HG03097 (cell line): ENCODE measurements at regions not wholly inside any gene's neighbourhood (a gene's known extent, or its start where the extent isn't known, plus 50 kb on each side); places are given as distances from the start of the nearest gene placed in this dataset.
A peak's percentile ranks its signal among the peaks of the same experiment; 100 is the strongest.

Experiments
- ATAC-seq: cut with Tn5 transposase; IDR thresholded peaks from one replicate; pipeline ENCODE4 v1.9.1; 2021; ENCODE audit not compliant: unreplicated experiment, low FRiP score

DNA sequence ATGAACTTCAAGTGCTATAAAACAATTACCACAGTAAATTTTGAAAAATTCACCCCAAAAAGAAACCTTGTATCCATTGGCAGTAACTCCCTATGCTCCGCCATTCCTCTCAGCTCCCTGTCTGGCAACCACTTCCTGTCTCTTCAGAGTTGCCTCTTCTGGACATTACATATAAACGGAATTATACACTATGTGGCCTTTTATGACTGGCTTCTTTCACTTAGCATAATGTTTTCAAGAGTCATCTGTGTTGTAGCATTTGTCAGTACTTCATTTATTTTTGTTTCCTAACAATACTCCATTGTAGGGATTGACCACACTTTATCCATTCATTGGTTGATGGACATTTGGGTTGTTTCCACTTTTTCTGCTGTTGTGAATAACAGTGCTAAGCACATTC is 50.1 kb downstream of the CEP43 start:
- ATAC-seq: no peak

DNA sequence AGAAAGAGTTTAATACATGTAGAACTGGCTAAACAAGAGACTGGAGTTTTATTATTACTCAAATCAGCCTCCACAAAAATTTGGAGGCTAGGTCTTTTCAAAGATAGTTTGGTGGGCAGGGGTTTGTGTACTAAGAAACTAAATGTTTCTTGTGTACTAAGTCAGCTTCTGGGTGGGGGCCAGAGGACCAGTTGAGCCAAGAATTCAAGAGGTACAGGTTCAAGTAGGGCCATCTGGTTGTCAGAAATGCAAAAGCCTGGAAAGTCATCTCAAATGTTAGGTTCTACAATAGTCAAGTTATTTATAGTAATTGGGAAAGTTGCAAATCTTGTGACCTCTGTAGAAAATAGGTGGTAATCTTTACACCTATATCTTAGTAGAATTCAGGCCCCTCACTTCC is 51.7 kb downstream of the CEP43 start:
- no peak for ATAC-seq

DNA sequence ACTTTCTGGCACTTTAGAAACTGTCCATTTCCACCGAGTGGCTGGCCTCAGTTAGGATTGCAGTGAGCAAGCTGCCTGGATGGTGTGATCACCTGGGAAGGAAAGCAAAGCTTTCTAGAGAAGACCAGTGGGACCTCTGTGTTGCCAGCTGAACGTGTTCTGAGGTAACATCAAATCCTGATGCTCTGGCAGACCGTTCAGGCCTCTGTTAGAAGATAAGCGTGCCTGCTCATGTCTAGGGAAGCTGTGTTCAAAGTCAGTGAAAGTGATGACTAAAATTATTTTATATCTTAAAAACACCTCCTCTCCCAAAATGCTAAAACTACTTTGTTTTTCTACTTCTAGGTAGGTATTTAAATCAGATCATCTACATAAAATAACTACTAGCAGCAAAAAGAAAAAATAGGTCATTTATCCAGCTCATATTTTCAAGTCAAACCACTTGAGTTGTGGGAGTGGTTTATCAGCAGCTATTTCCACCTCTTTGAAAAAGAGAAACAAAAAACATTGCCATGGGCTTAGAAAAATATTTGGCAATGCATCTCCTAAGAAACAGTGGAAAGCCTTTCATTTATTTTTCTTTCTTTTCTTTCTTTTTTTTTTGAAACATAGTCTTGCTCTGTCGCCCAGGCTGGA is 54.8 kb downstream of the CEP43 start:
- no peak for ATAC-seq

DNA sequence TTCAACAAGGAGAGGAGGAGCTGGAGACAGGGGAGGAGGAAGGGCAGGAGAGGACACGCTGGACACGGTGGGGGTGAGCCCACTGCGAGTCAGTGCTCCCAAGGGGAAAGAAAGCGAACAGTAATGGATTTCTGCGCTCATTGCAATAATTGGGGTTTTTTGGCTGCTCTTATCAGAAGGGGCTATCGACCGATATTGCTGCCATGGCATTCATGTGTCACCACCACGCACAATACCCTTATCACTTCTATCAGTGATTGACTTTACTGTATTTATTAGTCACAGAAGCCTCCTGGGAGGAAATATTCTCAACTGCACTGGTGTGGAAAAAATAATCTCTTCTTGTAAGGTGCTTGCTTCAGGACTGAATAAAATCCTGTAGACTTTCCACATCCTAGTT is 55.8 kb downstream of the CEP43 start:
- ATAC-seq: no peak

DNA sequence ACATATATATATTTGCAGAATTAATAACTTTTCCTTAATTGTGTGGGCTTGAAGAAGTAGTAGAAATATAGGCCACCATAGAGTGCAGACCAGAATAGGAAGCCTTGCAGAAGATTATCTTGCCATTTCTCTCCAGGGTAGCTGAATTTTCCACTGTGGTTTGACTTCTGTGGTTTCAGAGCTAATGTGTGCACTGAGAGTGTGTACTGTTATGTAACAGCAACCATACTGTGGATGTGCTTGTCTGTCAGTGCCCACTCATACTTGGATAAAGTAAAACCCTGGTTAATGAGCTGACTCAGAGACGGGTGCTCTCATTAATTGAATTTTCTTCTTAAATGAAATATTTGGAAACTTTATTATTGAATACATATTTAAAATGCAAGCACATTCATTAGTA is 57.2 kb downstream of the CEP43 start:
- ATAC-seq: peak; percentile 74

DNA sequence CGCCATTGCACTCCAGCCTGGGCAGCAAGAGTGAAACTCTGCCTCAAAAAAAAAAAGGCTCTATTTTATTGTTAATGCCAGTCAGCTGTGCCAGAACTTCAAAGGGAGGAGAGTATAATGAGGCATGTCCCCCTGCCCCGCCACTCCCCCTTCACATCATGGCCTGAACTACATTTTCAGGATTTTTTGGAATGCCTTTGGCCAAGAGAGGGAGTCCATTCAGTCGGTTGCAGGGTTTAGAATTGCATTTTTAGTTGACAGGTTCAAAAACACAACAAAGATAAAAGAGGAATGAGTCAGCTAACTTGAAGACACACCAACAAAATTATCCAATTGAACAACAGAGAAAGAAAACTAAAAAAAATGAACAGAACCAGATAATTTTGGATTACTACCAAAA is 59.1 kb downstream of the CEP43 start:
- ATAC-seq: no peak
